ENCODE measurements at regions not wholly inside any gene's neighbourhood (a gene's known extent, or its start where the extent isn't known, plus 50 kb on each side); places are given as distances from the start of the nearest gene placed in this dataset.

- intact Hi-C loops (cut with DNase I), result no loop called here
- Histone ChIP-seq H3K36me3 (no peaks in the 10 kb centered on the region), H3K4me3 (no peak overlapping the region)
These were observed 863.7 kb upstream of the SOX9 start for GRCh38 chr17:71257096-71257495.

GRCh38 chr17:71260366-71260940 lies 860.4 kb upstream of the SOX9 start:
- no peaks in the 10 kb centered on the region for H3K4me1 ChIP-seq
- H3K27me3 ChIP-seq, result no peaks in the 10 kb centered on the region
- H3K9me3 ChIP-seq, result no peaks in the 10 kb centered on the region
- H3K36me3 ChIP-seq, result no peaks in the 10 kb centered on the region
- TF ChIP-seq CTCF (IDR thresholded peaks at IDR 0.05), result no peak
- H3K4me3 ChIP-seq, result no peak overlapping the region
- intact Hi-C loops (cut with DNase I), result no loop called here
- no peak for DNase-seq (ENCODE audit: low spot score in 2 of 2)
- no peak overlapping the region for H3K27ac ChIP-seq

More at GRCh38 chr17:71257096-71257495, 863.7 kb upstream of the SOX9 start:
- Histone ChIP-seq H3K27ac (no peak overlapping the region), H3K4me1 (no peaks in the 10 kb centered on the region), H3K9me3 (no peaks in the 10 kb centered on the region), H3K27me3 (no peaks in the 10 kb centered on the region)
- DNase-seq (ENCODE audit: low spot score in 2 of 2), result no peak
- no peak for TF ChIP-seq CTCF (IDR thresholded peaks at IDR 0.05)

GRCh38 chr17:71262586-71262985 lies 858.2 kb upstream of the SOX9 start:
- Histone ChIP-seq H3K4me3 (no peak overlapping the region), H3K27me3 (no peaks in the 10 kb centered on the region), H3K27ac (no peak overlapping the region), H3K9me3 (peaks cover 0 to 6% of the 10 kb centered on the region in 2 donors), H3K4me1 (no peaks in the 10 kb centered on the region), H3K36me3 (no peaks in the 10 kb centered on the region)
- intact Hi-C loops (cut with DNase I), result no loop called here
- TF ChIP-seq CTCF (IDR thresholded peaks at IDR 0.05), result no peak
- no peak for DNase-seq (ENCODE audit: low spot score in 2 of 2)

GRCh38 chr17:71267668-71268067 lies 853.2 kb upstream of the SOX9 start:
- Histone ChIP-seq H3K9me3 (peaks cover 0 to 8% of the 10 kb centered on the region in 2 donors), H3K4me3 (no peak overlapping the region), H3K27ac (no peak overlapping the region), H3K27me3 (no peaks in the 10 kb centered on the region), H3K36me3 (no peaks in the 10 kb centered on the region), H3K4me1 (no peaks in the 10 kb centered on the region)
- no peak for DNase-seq (ENCODE audit: low spot score in 2 of 2)
- no peak for TF ChIP-seq CTCF (IDR thresholded peaks at IDR 0.05)
- intact Hi-C loops (cut with DNase I), result no loop called here

- no peaks in the 10 kb centered on the region for H3K4me1 ChIP-seq
- H3K36me3 ChIP-seq, result no peaks in the 10 kb centered on the region
- intact Hi-C loops (cut with DNase I), result no loop called here
- no peak for TF ChIP-seq CTCF (IDR thresholded peaks at IDR 0.05)
- no peak for DNase-seq (ENCODE audit: low spot score in 2 of 2)
- peaks cover 0 to 8% of the 10 kb centered on the region in 2 donors for H3K9me3 ChIP-seq
- H3K27me3 ChIP-seq, result no peaks in the 10 kb centered on the region
- no peak overlapping the region for H3K27ac ChIP-seq
- no peak overlapping the region for H3K4me3 ChIP-seq
These were observed 851.6 kb upstream of the SOX9 start for GRCh38 chr17:71269201-71269600.

- DNase-seq (ENCODE audit: low spot score in 2 of 2), result no peak
- TF ChIP-seq CTCF (IDR thresholded peaks at IDR 0.05), result no peak
- no peaks in the 10 kb centered on the region for H3K27me3 ChIP-seq
- H3K36me3 ChIP-seq, result no peaks in the 10 kb centered on the region
- H3K27ac ChIP-seq, result no peak overlapping the region
- H3K4me3 ChIP-seq, result no peak overlapping the region
- intact Hi-C loops (cut with DNase I), result no loop called here
- no peaks in the 10 kb centered on the region for H3K4me1 ChIP-seq
- H3K9me3 ChIP-seq, result no peaks in the 10 kb centered on the region
These were observed 847.4 kb upstream of the SOX9 start for GRCh38 chr17:71273441-71273840.
